SIG-M5 treated with dmso at 0.1 percent for 504 hours (cell line): ENCODE measurements at regions not wholly inside any gene's neighbourhood (a gene's known extent, or its start where the extent isn't known, plus 50 kb on each side); places are given as distances from the start of the nearest gene placed in this dataset.

Source experiments
- DNase-seq: peaks from one replicate; lab custom pipeline; 2025; ENCODE audit not compliant: unreplicated experiment; lab: John Stamatoyannopoulos, UW

DNA sequence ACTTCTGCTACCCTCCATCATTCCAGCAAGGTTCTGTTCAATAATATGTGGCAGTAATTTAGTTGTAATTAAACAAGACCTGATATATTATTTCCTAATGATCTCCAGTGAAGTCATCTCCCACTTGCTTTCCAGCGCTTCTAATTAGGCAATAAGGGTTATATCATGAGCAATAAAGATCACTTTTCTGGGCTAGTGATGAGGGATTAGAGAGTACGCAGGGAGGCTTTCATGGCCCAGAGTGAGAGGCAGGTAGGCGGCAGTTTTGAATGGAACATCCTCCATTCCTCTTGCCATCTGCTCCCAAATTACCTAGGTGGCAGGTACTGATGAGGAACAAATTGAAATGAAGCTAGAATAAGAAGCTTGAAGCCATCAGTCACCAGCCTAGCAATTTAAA, 358.1 kb upstream of the SYT4 start:
- no peak for DNase-seq

DNA sequence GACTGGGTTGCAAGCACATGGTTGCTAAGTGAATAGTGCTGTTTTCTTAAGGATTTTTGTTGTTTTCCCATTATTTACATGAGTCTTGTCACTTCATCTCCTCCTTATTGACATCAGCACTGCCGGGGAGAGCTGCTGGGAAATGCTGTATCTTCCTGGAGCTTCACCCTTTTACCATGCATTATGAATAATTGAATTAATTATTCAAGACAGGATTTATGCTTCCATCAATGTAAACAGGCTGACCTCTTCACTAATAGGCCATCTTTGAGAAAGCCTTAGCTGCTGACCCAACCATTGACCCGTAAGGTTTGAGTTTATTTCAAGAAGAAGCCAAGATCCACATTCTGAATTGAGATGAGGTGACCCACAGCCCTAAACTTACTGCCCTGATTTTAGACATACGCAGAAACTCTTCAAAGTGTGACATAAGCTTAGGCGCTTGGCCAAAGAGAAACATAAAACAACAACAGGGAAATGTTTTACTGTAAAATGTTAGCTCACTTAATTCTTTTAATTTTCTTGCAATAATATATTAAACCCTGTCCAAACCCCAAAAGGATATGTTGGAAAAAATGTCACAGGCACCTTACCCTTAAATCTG, 365.5 kb upstream of the SYT4 start:
- DNase-seq = no peak

DNA sequence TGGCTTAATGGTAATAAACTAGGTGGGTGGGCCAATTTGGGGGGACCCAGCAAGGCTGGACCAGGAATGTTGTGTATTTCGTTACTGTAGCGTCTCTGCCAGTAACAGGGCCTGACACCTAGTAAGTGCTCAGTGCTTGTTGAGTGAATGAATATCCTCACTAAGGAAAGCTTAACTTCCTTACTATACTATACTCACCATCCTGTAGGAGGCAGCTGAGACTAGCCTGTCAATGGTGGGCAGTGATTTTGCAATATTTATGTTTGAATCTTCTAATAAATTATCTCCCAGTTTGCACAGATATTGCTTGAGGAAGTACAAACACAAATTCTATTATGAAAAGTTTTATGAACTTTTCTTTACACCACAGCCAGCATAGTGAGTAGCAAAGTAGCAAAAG, 370.7 kb upstream of the SYT4 start:
- DNase-seq = no peak

DNA sequence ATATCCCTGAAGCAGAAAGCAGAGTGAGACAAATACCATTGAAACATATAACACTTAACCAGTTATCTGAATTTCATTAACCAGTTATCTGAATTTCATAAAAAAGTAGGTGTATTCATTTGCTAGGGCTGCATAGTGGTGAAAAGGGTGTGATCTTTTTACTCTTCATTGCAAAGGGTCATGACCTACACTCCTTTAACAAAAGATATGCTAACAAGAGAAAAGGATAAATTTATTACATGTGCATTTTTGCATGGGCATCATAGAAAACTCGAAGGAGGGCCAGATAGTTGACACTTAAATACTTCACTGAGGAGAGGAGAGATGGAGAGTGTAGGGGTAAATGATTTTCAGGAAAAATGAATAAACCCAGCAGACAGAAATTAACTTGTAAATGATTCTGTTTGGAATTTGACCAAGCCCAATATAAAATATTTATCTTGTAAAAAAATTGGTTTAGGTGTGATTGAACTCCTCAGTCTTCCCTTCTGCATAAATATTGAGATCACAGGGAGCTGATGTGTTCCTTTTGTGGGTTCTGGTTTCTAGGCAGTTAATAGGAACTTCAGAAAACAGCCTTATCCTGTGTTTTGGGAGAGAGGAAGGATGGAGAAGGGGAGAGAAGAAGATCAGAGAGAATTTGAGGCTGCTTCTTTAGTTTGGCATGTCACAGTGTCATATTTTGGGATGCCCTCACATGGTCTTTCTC, 372.5 kb upstream of the SYT4 start:
- no peak for DNase-seq

DNA sequence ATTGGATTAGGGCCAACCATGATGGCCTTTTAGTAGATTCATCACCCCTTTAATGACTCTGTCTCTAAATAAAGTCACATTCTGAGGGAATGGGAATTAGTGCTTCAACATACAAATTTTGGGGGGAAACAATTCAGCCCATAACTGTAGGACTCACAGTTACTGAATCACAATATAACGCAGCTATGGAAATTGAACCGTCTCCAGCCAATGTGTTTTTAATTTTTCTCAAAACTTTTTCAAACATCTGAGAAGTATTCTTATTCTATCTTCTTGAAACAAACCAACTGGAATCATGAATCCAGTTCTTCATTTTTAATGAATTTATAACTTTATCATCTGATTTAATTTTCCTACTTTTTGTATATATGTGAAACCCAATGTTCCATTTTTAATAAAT, 373.1 kb upstream of the SYT4 start:
- DNase-seq = no peak

DNA sequence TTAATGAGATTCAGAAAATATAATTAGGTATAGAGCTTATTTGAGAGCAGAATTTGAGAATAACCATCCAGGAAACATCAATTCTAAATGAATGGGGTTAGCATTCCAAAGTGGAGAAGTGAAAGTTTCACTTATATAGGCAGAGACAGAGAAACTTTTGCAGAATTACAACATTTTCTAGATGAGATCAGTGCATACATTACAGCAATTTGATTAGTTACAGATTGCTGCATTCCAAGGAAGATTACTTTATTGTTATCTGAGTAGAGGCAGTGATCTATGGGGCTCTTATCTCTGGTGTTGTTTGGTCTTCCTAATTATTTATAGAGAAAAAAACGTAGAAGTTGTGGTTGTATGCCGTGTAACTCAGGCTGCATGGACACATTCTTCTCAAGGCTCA, 373.8 kb upstream of the SYT4 start:
- DNase-seq = no peak

DNA sequence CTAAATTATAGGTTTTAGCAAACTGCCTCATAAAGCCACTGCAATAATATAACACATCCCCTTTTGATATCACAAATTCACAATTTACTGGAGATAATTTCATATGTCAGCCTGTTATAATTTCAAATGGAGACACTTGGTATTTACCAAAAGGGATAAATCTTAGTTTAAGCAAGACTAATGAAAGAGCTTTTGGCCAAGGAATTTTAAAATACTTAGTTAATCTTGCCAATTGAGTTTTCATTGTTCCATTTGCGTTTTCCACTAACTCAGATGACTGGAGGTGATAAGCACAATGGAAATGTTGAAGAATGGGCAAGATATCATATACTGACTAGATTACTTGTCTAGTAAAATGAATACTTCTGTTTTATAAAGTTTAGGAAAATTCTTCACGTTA, 379.3 kb upstream of the SYT4 start:
- DNase-seq = no peak

DNA sequence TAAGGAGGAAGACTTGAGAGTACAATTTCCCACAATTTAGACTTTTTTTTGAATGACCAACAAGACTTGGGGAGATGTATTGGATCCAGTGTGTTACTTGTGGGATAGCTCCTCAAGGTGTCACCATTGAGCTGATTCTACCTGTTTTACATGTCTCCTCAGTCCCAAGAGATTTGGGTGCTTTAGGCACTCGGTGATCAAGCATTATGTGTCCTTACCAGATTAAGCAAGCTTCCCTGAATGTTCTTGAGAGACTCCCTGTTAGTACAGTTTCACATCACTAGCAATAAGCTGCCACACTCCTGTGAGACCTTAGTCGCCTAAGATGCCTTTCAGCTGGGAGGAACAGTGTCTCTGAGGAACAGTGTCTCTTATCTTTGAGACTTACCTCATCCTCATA, 384.3 kb upstream of the SYT4 start:
- peak; percentile 18 for DNase-seq

DNA sequence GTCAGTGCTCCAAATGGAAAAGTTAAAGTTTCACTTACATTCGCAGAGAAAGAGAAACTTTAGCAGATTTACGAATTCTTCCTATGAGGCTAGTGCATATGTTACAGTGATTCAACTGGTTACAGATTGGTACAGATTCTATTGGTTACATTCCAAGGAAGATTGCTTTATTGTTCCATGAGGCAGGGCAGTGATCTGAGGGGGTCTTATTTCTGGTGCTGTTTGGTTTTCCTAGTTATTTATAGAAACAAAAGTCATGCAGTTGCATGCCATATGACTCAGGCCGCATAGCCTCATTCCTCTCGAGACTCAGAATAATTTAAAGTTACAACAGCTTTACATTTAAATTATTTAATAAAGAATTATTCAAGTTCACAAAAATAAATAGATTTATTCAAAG, 385.4 kb upstream of the SYT4 start:
- no peak for DNase-seq

DNA sequence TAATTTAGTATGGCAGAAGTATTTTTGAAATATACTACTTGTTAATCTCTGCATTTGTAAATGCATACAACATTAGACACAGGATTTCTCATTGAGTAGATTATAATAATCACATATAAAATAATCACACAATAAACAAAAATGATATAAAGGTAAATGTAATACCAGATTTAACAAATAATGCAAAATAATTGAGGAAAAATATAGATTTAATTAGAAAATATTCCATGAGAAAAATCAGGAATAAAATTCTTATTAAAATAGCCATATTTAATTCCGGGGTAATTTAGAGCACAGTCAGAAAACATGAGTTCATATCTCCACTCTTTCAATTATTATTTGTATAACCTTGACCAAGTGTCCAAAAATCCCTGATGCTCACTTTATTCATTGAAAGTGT, 385.9 kb upstream of the SYT4 start:
- DNase-seq = no peak

DNA sequence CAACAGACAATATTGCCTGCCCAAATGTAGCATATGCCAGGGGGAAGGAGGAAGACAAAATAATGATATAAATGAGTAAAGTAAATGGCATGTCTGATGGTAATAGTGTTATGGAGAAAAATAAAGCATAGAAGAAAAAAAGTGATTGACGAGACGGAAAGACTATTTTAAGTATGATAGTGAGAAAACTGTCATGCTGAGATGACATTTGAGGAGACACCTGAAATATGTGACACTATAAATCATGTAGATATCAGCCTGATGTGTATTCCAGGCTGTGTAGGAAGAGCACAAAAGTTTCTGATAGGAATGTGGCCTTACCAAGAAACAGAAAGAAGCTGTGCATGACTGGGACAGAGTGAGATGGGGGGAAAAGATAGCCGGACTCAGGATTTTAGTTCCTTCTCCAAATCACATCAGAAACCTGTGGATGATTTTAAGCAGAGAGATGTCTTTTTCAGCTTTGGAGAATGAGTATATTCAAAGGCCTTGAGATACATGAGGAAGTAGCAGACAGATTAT, 387.3 kb upstream of the SYT4 start:
- DNase-seq = no peak

DNA sequence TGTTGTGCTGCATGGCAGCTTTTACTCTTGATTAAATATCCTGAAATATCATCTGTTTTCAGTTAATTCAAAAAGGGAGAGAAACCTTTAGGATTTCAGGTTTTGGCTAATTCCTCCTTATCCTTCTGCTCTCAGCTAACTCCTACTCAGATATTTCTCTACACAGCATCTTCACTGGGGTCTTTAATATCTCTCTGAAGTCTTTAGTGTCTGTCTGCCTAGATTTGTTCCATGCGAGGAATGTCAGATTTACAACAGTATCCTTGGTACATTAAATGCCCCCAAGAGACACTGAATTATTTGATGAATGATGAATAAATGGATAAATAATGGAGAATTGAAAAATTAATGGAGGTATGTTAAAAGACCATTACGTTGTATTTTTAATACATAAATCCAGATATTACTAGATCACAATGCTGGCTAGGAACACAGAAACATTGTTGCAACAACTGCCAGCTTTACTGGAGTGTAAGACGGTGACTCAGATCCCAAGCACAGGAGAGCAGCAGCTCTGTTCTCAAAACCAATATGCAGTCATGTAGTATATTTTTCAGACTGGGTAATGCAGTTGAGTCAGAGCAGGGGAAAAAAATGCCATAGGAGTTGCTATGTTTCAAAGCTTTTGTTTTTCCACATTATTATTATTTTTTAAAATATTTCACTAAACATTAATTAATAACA, 388.0 kb upstream of the SYT4 start:
- DNase-seq = no peak

DNA sequence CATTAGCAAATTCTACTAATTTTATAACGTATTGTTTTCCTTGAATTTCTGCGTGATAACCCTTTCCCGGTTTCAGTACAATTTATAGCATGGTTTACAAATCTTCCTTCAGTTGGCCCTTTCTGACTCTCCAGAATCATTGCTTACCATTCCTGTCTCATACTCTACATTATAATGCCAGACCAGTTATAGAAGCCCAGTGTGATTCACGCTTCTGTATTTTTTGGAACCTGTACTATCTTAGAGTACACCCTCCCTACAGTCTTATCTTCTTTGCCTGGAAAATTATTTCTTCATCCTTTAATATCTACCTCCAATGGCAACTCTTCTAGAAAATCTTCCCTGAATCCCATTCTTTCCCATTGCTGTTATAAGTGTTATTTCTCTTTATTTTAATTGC, 391.6 kb upstream of the SYT4 start:
- DNase-seq = no peak

DNA sequence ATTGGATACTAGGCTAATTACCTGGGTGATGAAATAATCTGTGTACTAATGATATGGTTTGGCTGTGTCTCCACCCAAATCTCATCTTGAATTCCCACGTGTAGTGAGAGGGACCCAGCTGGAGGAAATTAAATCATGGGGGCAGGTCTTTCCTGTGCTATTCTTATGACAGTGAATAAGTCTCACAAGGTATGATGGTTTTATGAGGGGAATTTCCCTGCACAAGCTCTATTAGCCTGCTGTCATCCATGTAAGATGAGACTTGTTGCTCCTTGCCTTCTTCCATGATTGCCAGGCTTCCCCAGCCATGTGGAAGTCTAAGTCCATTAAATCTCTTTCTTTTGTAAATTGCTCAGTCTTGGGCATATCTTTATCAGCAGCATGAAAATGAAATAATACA, 394.1 kb upstream of the SYT4 start:
- DNase-seq = no peak

DNA sequence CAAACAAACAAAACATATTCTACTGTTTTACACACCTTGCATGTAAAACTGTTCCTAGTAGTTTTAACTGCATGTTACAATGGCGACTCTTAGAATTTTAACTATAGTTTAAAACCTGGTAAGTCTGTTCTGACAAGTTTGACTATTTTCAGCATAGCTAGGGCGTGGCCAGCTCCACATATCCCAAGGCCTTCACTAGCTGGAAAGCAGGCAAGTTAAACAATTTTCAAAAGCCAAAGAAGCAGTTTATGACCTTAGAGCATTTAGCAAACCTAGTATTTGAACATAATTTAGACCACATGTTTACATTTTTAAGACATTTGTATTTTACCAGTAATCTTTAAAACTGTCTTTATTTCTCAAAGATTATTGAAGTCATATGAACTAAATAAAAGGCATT, 402.8 kb upstream of the SYT4 start:
- no peak for DNase-seq

DNA sequence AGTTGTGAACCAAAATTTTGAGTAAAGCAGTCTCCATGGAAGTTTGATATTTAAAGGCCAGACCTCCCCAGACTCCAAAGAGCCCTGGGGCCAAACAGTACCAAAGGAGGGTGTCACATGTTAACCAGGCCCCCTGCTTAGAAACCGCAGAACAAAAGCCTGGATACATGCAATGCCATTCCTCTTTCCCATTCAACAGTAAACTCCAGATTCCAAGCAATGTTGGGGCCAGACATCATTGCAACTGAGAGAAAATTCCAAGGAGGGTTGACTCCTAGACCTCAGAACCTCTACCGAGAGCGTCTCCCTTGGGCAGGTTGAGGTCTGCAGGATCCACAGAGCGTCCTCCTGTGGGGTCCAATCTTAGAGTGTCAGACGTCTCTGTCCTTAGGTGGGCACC, 404.4 kb upstream of the SYT4 start:
- DNase-seq = no peak

DNA sequence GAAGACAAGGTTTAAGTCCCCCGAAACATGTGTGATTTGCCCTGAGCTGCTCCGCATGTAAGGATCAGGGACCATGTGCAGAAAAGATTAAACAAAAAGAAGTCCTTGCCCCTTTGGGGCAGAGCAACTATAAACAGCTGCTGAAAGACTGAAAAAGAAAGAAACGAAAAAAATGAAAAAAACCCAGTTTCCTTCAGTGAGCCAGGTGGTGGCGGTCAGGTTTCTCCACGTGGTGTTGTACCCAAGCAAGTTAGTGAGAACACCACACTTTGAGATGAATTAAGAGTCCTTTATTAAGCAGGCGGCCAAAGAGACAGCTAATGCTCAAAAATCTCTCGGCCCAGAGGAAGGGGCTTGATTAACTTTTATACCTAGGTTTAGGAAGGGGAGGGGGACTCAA, 404.9 kb upstream of the SYT4 start:
- DNase-seq = no peak

DNA sequence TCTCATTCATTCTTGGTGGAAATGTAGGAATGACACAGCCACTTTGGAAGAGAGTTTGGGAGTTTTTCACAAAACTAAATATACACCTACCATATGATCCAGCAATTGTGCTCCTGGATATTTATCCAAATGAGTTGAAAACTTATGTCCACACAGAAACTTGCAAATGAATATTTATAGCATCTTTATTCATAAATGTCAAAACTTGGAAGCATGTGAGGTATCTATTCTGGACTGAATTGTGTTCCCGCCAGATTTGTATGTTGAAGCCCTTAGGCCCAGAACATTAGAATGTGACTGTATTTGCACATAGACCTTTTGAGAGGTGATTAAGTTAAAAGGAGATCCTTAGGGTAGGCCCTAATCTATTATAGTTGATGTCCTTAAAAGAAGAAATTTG, 409.4 kb upstream of the SYT4 start:
- no peak for DNase-seq

DNA sequence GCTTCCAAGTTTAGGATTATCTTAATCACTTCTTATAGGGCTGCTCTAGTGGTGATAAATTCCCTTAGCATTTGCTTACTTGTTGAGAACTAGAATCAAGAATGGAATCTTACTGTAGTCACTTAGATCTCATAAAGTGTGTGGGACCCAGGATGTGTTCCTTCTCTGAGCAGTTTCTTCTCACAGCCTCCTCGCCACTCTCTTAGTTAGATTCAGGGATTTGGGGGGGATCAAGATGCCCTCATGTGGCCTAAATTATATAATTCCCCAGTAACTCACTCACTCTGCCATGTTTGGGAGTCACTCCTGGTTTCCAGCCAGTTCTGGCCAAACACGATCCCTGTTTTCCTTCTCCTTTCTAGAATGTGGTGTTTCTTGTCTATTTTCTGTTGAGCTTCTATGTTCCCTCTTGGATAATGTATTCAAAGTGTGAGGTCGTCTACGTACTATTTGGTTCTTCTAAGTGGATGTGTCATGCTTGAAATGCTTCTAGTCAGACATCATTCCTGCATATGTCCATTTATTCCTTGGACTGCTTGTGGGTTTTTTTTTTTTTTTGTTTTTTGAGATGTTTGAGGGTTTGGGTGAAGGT, 414.9 kb upstream of the SYT4 start:
- DNase-seq = no peak

DNA sequence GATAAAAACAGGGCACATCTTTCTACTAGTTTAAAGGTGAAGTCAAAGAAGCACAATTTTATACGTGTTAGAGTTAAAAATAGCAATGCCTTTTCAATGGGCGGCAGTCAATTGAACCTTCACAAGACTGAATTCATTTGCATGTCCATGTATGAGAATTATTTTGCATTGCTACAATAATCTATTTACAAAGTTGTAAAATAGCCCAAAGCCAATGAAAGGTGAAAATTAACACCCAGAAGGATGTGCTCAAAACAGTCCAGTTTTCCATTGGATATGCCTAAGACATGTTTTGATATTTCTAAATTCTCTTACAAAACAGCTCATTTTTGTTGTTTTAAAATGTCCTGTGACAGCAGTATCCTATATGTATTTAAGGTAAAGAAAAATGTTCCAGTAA, 425.1 kb upstream of the SYT4 start:
- no peak for DNase-seq

DNA sequence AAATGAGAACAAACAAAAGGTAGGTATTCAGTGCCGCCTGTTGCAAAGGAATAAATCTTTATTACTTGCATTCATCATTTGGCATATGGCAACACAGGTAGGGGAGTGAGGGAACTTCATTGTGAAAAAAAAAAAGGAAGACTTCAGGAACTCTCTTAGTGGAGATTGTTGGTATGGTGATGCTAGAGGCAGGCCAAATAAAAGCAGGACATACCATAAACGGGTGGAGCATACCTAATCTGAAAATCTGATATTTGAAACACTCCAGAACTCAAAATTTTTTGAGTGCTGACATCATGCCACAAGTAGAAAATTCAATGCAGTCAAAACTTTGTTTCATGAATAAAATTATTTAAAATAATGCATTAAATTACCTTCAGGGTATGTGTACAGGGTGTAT, 425.8 kb upstream of the SYT4 start:
- DNase-seq = no peak

DNA sequence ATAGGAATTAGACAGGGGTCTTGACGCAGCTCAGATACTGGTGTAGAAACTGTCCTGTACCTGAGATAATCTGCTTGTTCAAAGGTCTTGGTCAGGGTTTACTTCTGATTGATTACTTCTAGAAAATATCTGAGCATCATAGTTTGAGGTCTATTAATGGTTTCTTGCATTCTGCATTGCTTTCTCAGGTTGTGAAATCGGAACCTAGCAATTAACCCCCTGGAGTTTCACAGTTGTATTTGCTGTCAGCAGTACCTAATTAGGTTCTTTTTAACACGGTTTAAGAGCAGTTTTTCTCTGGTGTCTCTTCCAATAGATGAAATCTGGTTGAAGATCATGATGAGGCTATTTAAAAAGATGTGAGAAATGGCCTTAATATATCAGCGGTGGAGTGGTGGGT, 428.6 kb upstream of the SYT4 start:
- DNase-seq = no peak
